ENCODE measurements at regions not wholly inside any gene's neighbourhood (a gene's known extent, or its start where the extent isn't known, plus 50 kb on each side); places are given as distances from the start of the nearest gene placed in this dataset.
A peak's percentile ranks its signal among the peaks of the same experiment; 100 is the strongest.

DNA sequence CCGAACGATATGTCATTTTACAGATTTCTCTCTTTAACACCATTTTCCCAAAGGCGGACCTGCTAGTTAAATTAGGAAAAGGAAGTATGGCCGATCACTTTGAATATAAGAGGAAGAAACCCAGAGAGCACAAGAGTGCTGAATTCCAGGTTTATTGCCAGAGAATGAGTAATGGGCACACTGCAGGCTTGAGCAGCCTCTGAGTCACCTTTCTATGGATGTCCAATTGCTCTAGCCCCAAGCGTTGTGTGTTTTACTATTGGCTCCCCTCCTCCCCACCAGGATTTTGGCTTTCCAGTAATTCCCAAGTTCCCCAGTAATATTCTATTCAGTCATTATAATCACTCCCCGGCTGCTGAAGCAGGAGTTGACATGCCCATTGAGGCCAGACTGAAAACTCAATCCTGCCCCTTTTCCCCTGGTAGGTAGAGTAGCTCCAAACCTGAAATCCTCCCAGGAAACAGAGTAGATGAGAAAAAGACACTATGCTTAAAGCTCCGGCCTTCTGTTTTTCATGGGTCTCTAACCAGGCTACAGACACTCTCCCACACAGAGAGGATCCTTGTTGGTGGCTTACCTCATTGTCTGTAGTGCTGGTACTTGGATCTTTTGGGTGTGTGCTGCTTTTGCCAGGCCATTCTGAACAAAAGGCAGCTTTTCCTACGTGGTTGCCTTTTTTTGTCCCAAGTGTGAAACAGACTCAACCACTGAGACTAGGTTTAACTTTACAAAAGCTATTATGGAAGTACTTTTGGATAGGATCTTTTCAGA, 704.3 kb upstream of the FLRT2 start:
- no peak overlapping the region for H3K9ac ChIP-seq
- in situ Hi-C loops (cut with MboI): no loop called here
- no peak overlapping the region for H2AFZ ChIP-seq
- 44 to 50% methylated on average over 8 of the region's 8 CpGs for WGBS, 2 experiments (ENCODE audit: low coverage in 1 of 2, low lambda C conversion rate in 2 of 2, missing lambda C conversion rate in 2 of 2)
- peak; percentile 27 for DNase-seq
- H3K4me2 ChIP-seq (ENCODE audit: unreplicated experiment): no peak overlapping the region
- H3K36me3 ChIP-seq (ENCODE audit: low read depth): no peaks in the 10 kb centered on the region
- H3K9me2 ChIP-seq (ENCODE audit: insufficient read depth): no peaks in the 10 kb centered on the region; the same call in 1 of the 2 replicates
- H3K9me3 ChIP-seq (ENCODE audit: low read depth): no peaks in the 10 kb centered on the region
- no peaks in the 10 kb centered on the region for H3K27me3 ChIP-seq (replicated peaks; ENCODE audit: insufficient read depth)
- TF ChIP-seq EZH2 (IDR thresholded peaks at IDR 0.05; ENCODE audit: insufficient read depth, poor library complexity, severe bottlenecking) (no peak), EZH2phosphoT487 (IDR thresholded peaks at IDR 0.05; ENCODE audit: insufficient read depth, low read depth) (no peak)
- no peak overlapping the region for H3K4me3 ChIP-seq
- no peaks in the 10 kb centered on the region for H3K4me1 ChIP-seq (ENCODE audit: insufficient read depth)
- H3K79me2 ChIP-seq (ENCODE audit: insufficient read depth): no peaks in the 10 kb centered on the region
- no peaks in the 10 kb centered on the region for H3F3A ChIP-seq (ENCODE audit: insufficient read depth)
- no peak overlapping the region for H3K27ac ChIP-seq
- no peaks in the 10 kb centered on the region for H4K20me1 ChIP-seq (ENCODE audit: insufficient read depth)

DNA sequence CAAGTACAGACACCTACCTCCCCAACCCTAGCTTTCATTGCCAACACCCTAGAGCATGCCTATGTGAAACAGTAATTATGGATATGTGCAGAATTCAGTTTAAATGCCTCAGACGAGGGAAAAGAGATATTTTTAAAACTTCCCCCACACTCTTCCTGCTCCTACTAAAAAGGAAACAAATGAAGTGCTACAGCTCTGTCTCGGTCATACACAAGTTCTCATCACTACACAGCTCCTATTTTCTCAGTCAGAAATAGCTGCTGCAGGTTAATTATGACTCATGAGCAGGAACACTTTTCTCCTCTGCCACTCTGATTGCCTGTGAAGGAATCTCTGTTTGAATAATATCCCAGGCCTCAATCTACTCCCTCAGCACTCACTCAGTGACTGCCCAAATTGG, 703.6 kb upstream of the FLRT2 start:
- 34 to 35% methylated on average over 2 of the region's 2 CpGs for WGBS, 2 experiments (ENCODE audit: low coverage in 1 of 2, low lambda C conversion rate in 2 of 2, missing lambda C conversion rate in 2 of 2)
- TF ChIP-seq EZH2 (IDR thresholded peaks at IDR 0.05; ENCODE audit: insufficient read depth, poor library complexity, severe bottlenecking) (no peak), EZH2phosphoT487 (IDR thresholded peaks at IDR 0.05; ENCODE audit: insufficient read depth, low read depth) (no peak)

DNA sequence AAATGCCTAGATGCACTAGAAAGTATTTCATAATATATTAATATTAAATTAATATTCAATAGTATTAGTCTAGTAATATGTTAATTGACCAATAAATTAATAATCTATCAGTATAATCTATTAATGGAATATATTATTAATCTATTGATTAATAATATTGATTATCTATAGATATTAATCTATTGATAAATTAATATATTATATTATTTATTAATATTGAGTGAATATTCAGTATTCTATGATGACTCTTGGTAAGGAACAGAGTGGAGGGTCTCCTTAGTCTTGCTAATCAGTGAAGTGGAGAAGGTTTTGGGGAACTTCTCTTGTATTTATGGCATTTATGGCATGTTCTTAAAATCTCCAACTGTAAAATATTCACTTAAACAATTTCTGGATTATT, 679.3 kb upstream of the FLRT2 start:
- no peak for TF ChIP-seq EZH2phosphoT487 (IDR thresholded peaks at IDR 0.05; ENCODE audit: insufficient read depth, low read depth)
- TF ChIP-seq EZH2 (IDR thresholded peaks at IDR 0.05; ENCODE audit: insufficient read depth, poor library complexity, severe bottlenecking): no peak
- Histone ChIP-seq H3K9me2 (ENCODE audit: insufficient read depth) (no peaks in the 10 kb centered on the region), H3K4me2 (ENCODE audit: unreplicated experiment) (no peak overlapping the region), H3K9me3 (ENCODE audit: low read depth) (no peaks in the 10 kb centered on the region), H3K4me3 (no peak overlapping the region), H3K9ac (no peak overlapping the region), H4K20me1 (ENCODE audit: insufficient read depth) (no peaks in the 10 kb centered on the region), H2AFZ (no peak overlapping the region), H3K36me3 (ENCODE audit: low read depth) (no peaks in the 10 kb centered on the region), H3K27me3 (replicated peaks; ENCODE audit: insufficient read depth) (no peaks in the 10 kb centered on the region), H3K27ac (no peak overlapping the region), H3K79me2 (ENCODE audit: insufficient read depth) (no peaks in the 10 kb centered on the region), H3K4me1 (ENCODE audit: insufficient read depth) (no peaks in the 10 kb centered on the region), H3F3A (ENCODE audit: insufficient read depth) (no peaks in the 10 kb centered on the region)
- no peak for DNase-seq
- in situ Hi-C loops (cut with MboI): no loop called here

More for the DNA sequence above, 703.6 kb upstream of the FLRT2 start:
- H3F3A ChIP-seq (ENCODE audit: insufficient read depth): no peaks in the 10 kb centered on the region
- H3K36me3 ChIP-seq (ENCODE audit: low read depth): no peaks in the 10 kb centered on the region
- no peaks in the 10 kb centered on the region; the same call in 1 of the 2 replicates for H3K9me2 ChIP-seq (ENCODE audit: insufficient read depth)
- no peak overlapping the region for H3K4me3 ChIP-seq
- no peak overlapping the region for H3K27ac ChIP-seq
- no peaks in the 10 kb centered on the region for H3K79me2 ChIP-seq (ENCODE audit: insufficient read depth)
- in situ Hi-C loops (cut with MboI): no loop called here
- no peaks in the 10 kb centered on the region for H4K20me1 ChIP-seq (ENCODE audit: insufficient read depth)
- no peak overlapping the region for H3K9ac ChIP-seq
- no peak overlapping the region for H3K4me2 ChIP-seq (ENCODE audit: unreplicated experiment)
- no peaks in the 10 kb centered on the region for H3K27me3 ChIP-seq (replicated peaks; ENCODE audit: insufficient read depth)
- no peaks in the 10 kb centered on the region for H3K4me1 ChIP-seq (ENCODE audit: insufficient read depth)
- H2AFZ ChIP-seq: no peak overlapping the region
- peak; percentile 0 for DNase-seq
- no peaks in the 10 kb centered on the region for H3K9me3 ChIP-seq (ENCODE audit: low read depth)

DNA sequence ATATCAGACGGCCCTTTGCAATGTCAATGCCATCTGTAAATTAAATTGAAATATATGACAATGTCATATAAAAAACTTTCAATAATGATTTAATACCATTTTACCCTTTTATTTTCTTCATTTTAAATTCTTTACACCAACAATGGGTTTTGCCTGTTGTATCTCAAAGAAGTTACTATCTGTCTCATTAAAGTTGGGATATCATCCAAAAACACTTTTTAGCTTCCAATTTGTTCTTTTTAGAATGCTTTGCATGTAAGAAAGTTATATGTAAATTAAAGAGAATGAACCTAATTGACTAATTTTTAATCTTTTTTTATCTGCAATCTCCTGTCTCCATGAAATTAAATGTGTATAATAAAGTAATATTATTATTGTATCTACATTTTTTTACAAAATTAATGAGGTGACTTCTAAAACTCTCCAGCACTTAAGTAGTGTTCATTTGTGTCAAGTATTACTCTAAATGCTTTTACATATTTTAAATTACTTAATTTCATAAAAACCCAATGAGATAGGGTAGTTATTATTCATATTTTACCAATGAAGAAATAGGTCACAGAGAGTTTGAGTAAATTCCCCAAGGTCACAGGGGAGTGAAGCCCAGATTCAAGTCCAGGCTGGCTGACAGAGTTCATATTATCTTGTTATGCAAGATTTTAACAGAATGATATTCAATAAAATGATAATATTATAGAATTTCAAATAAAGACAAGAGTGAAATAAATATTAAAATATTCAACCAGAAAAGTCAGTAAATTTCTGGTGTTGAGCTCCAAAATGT, 673.0 kb upstream of the FLRT2 start:
- no peak for DNase-seq

More for the DNA sequence above, 673.0 kb upstream of the FLRT2 start:
- TF ChIP-seq EZH2 (IDR thresholded peaks at IDR 0.05; ENCODE audit: insufficient read depth, poor library complexity, severe bottlenecking) (no peak), EZH2phosphoT487 (IDR thresholded peaks at IDR 0.05; ENCODE audit: insufficient read depth, low read depth) (no peak)
- no peaks in the 10 kb centered on the region for H3K9me2 ChIP-seq (ENCODE audit: insufficient read depth)
- no peak overlapping the region for H3K27ac ChIP-seq
- no peaks in the 10 kb centered on the region for H3K9me3 ChIP-seq (ENCODE audit: low read depth)
- H3K36me3 ChIP-seq (ENCODE audit: low read depth): no peaks in the 10 kb centered on the region
- H2AFZ ChIP-seq: no peak overlapping the region
- H3K27me3 ChIP-seq (replicated peaks; ENCODE audit: insufficient read depth): no peaks in the 10 kb centered on the region
- H3K4me3 ChIP-seq: no peak overlapping the region
- no peaks in the 10 kb centered on the region for H3K4me1 ChIP-seq (ENCODE audit: insufficient read depth)
- WGBS, 2 experiments (ENCODE audit: low coverage in 1 of 2, low lambda C conversion rate in 2 of 2, missing lambda C conversion rate in 2 of 2): 45 to 53% methylated on average over 1 of the region's 1 CpG
- H4K20me1 ChIP-seq (ENCODE audit: insufficient read depth): no peaks in the 10 kb centered on the region
- in situ Hi-C loops (cut with MboI): no loop called here
- H3K9ac ChIP-seq: no peak overlapping the region
- H3K4me2 ChIP-seq (ENCODE audit: unreplicated experiment): no peak overlapping the region
- no peaks in the 10 kb centered on the region for H3F3A ChIP-seq (ENCODE audit: insufficient read depth)
- no peaks in the 10 kb centered on the region for H3K79me2 ChIP-seq (ENCODE audit: insufficient read depth)
